ENCODE measurements at regions not wholly inside any gene's neighbourhood (a gene's known extent, or its start where the extent isn't known, plus 50 kb on each side); places are given as distances from the start of the nearest gene placed in this dataset.

DNA sequence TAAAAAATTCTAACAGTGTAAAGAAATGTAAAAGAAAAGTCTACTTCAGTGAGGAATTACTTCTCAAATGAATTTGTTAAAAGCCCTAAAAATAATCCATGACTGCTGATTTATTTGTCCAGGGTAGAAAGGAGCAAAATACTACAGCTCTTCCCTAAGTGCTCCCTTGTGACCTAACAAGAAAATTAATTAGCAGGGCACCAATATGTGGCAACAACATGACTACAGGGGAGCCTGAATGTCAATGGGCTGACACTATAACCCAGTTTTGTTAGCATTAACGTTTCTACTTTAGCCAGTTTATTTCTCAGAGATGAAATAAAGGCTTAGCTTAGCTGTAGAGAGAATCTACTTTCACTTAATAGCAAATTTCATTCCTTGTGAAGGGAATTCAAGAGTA, 918.9 kb upstream of the EPHA5 start:
- no peak for TF ChIP-seq EZH2phosphoT487 (IDR thresholded peaks at IDR 0.05; ENCODE audit: borderline replicate concordance, low read length)
- TF ChIP-seq, protein P1, sequence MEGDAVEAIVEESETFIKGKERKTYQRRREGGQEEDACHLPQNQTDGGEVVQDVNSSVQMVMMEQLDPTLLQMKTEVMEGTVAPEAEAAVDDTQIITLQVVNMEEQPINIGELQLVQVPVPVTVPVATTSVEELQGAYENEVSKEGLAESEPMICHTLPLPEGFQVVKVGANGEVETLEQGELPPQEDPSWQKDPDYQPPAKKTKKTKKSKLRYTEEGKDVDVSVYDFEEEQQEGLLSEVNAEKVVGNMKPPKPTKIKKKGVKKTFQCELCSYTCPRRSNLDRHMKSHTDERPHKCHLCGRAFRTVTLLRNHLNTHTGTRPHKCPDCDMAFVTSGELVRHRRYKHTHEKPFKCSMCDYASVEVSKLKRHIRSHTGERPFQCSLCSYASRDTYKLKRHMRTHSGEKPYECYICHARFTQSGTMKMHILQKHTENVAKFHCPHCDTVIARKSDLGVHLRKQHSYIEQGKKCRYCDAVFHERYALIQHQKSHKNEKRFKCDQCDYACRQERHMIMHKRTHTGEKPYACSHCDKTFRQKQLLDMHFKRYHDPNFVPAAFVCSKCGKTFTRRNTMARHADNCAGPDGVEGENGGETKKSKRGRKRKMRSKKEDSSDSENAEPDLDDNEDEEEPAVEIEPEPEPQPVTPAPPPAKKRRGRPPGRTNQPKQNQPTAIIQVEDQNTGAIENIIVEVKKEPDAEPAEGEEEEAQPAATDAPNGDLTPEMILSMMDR (IDR thresholded peaks at IDR 0.05; ENCODE audit: low read depth, low read length, poor library complexity, severe bottlenecking): no peak
